ENCODE measurements at regions not wholly inside any gene's neighbourhood (a gene's known extent, or its start where the extent isn't known, plus 50 kb on each side); places are given as distances from the start of the nearest gene placed in this dataset.
A peak's percentile ranks its signal among the peaks of the same experiment; 100 is the strongest.

GRCh38 chr14:59081720-59082119, 106.7 kb upstream of the DAAM1 start:
- no peak for DNase-seq

GRCh38 chr14:59085207-59085739, 103.2 kb upstream of the DAAM1 start:
- no peak for DNase-seq

GRCh38 chr14:59086241-59086882, 102.1 kb upstream of the DAAM1 start:
- no peak for DNase-seq

GRCh38 chr14:59087240-59087639, 101.2 kb upstream of the DAAM1 start:
- no peak for DNase-seq

GRCh38 chr14:59087711-59088110, 100.8 kb upstream of the DAAM1 start:
- no peak for DNase-seq

- DNase-seq, result no peak
Measured at GRCh38 chr14:59090572-59090971, 97.9 kb upstream of the DAAM1 start.

GRCh38 chr14:59091404-59091803, 97.1 kb upstream of the DAAM1 start:
- DNase-seq, result no peak

GRCh38 chr14:59091976-59092375, 96.5 kb upstream of the DAAM1 start:
- DNase-seq, result no peak

- DNase-seq, result no peak
Measured at GRCh38 chr14:59093902-59094301, 94.6 kb upstream of the DAAM1 start.

GRCh38 chr14:59096303-59096702, 92.2 kb upstream of the DAAM1 start:
- no peak for DNase-seq

- no peak for DNase-seq
Measured at GRCh38 chr14:59097681-59098080, 90.8 kb upstream of the DAAM1 start.

- no peak for DNase-seq
Measured at GRCh38 chr14:59098377-59098776, 90.1 kb upstream of the DAAM1 start.

GRCh38 chr14:59100205-59100604, 88.3 kb upstream of the DAAM1 start:
- DNase-seq, result no peak

GRCh38 chr14:59101476-59101875, 87.0 kb upstream of the DAAM1 start:
- DNase-seq, result no peak

GRCh38 chr14:59103396-59103795, 85.1 kb upstream of the DAAM1 start:
- no peak for DNase-seq

- no peak for DNase-seq
Measured at GRCh38 chr14:59107819-59108218, 80.6 kb upstream of the DAAM1 start.

- no peak for DNase-seq
Measured at GRCh38 chr14:59116984-59117415, 71.5 kb upstream of the DAAM1 start.

- no peak for DNase-seq
Measured at GRCh38 chr14:59117754-59118528, 70.5 kb upstream of the DAAM1 start.

- DNase-seq, result no peak
Measured at GRCh38 chr14:59120921-59121320, 67.5 kb upstream of the DAAM1 start.

- peak; percentile 6 for DNase-seq
Measured at GRCh38 chr14:59123531-59123930, 64.9 kb upstream of the DAAM1 start.

- peak; percentile 32 for DNase-seq
Measured at GRCh38 chr14:59123975-59124374, 64.5 kb upstream of the DAAM1 start.

- DNase-seq, result no peak
Measured at GRCh38 chr14:59125156-59125555, 63.3 kb upstream of the DAAM1 start.

- peak; percentile 66 for DNase-seq
Measured at GRCh38 chr14:59126714-59127436, 61.6 kb upstream of the DAAM1 start.

GRCh38 chr14:59127437-59127732, 61.1 kb upstream of the DAAM1 start:
- no peak for DNase-seq

Measured in midbrain (tissue), 1 donor.